Lower leg skin (tissue), 3 donors: ENCODE measurements at regions not wholly inside any gene's neighbourhood (a gene's known extent, or its start where the extent isn't known, plus 50 kb on each side); places are given as distances from the start of the nearest gene placed in this dataset.

ENCODE experiments used
- POLR2A ChIP-seq, 2 donors: fragments of 450-650 bp; IDR thresholded peaks; one replicate each; pipeline ENCODE4 v1.6.1; 2016 to 2017; ENCODE audit warnings: antibody characterized with exemption in 2 of 2, mild to moderate bottlenecking in 1 of 2, moderate library complexity in 1 of 2
- TF ChIP-seq, protein P1 (sequence below), 3 donors: fragments of 450-650 bp; IDR thresholded peaks; one replicate each; pipeline ENCODE4 v1.5.1; 2016; ENCODE audit warnings: antibody characterized with exemption in 3 of 3, mild to moderate bottlenecking in 3 of 3, moderate library complexity in 2 of 3

DNA sequence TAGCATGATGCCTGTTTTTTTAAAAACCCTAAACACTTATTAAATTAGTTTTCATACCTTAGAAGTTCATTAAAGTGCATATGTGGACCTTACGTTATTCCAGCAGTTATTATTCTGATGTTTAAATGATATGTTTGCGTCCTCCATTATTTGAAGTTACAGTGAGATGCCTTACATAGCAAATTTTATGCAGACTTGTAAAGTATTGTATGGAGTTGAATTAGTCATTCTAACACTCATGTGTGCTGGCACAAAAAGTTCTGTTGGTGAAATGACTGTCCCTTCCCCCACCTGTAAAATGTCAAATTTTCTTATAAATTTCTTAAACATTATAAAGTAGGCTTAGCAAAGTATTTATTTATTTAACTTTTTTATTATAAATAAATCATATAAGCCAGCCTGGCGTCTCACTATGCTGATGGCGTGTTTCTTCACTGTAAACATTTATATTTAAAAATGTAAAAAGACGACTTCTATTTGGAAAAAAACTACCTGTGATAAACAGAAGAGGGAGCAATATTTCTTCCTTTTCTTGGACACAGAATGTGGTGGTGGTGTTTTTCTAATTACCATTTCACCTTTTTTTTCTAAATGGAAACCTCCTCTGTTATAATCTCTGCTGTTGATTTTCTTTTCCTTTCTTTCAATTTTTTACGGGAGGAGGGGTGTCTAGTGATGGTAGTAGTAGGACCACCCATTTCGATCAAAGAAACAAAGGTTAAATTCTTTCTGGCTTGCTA is 155.4 kb downstream of the RFPL4B start:
- TF ChIP-seq, protein P1, sequence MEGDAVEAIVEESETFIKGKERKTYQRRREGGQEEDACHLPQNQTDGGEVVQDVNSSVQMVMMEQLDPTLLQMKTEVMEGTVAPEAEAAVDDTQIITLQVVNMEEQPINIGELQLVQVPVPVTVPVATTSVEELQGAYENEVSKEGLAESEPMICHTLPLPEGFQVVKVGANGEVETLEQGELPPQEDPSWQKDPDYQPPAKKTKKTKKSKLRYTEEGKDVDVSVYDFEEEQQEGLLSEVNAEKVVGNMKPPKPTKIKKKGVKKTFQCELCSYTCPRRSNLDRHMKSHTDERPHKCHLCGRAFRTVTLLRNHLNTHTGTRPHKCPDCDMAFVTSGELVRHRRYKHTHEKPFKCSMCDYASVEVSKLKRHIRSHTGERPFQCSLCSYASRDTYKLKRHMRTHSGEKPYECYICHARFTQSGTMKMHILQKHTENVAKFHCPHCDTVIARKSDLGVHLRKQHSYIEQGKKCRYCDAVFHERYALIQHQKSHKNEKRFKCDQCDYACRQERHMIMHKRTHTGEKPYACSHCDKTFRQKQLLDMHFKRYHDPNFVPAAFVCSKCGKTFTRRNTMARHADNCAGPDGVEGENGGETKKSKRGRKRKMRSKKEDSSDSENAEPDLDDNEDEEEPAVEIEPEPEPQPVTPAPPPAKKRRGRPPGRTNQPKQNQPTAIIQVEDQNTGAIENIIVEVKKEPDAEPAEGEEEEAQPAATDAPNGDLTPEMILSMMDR (IDR thresholded peaks at IDR 0.05) = no peak
- TF ChIP-seq POLR2A (IDR thresholded peaks at IDR 0.05) = no peak
